ENCODE measurements at regions not wholly inside any gene's neighbourhood (a gene's known extent, or its start where the extent isn't known, plus 50 kb on each side); places are given as distances from the start of the nearest gene placed in this dataset.

DNA sequence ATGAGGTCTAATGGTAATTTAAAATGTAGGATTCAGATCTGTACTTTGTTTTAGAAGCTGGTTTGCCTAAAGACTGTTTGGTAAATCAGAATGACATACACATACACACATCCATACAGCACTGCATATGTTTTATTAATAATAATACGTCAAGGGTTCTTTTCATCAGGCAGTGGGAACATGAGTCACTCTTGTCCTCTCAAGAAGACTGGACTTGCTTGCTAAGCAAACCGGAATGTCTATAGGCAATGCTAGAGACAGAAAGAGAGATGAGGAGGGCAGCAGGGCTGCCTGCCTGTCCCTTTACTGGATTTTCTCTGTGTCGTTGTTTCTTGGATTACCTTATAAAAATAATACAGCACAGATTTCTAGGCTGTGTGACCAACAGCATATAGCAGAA is 119.1 kb upstream of the GALNT2 start:
- CTCF ChIA-PET = interaction anchor here (0.7 kb wide), 1 partner anchor 44 kb away, joined by 3 read pairs; no protein-coding TSS in a partner anchor
- Histone ChIP-seq H3K9ac (no peak overlapping the region), H3K27ac (ENCODE audit: low read depth in 2 of 2, low read length in 1 of 2) (no peak overlapping the region), H3K9me2 (no peaks in the 10 kb centered on the region), H3K79me2 (ENCODE audit: insufficient read depth) (no peaks in the 10 kb centered on the region), H3K4me3 (ENCODE audit: low read depth in 2 of 2, low read length in 1 of 2) (no peak overlapping the region), H2AFZ (ENCODE audit: low read depth) (no peak overlapping the region), H3K4me2 (no peak overlapping the region), H3K9me3 (no peaks in the 10 kb centered on the region), H3F3A (replicated peaks; ENCODE audit: insufficient read depth) (no peaks in the 10 kb centered on the region), H3K27me3 (ENCODE audit: insufficient read depth) (no peaks in the 10 kb centered on the region), H3K4me1 (ENCODE audit: control insufficient read depth in 1 of 2, insufficient read depth in 2 of 2, low read depth in 1 of 2, low read length in 1 of 2) (peaks cover 0 to 23% of the 10 kb centered on the region in 2 experiments; a peak in 1 of 4 replicates), H3K36me3 (replicated peaks in 1 of 2; ENCODE audit: control insufficient read depth in 1 of 2, insufficient read depth in 2 of 2, low read length in 1 of 2) (no peaks in the 10 kb centered on the region), H4K20me1 (ENCODE audit: insufficient read depth) (no peaks in the 10 kb centered on the region)
- WGBS (ENCODE audit: low lambda C conversion rate) = 27% methylated on average over 3 of the region's 3 CpGs
- POLR2A ChIA-PET = no interaction called here
- TF ChIP-seq YY1 (IDR thresholded peaks at IDR 0.05; ENCODE audit: low read depth) (no peak), SIN3A (IDR thresholded peaks at IDR 0.05; ENCODE audit: borderline replicate concordance, low read depth, low read length) (no peak), RFX5 (IDR thresholded peaks at IDR 0.05; ENCODE audit: low read length) (no peak), EZH2phosphoT487 (IDR thresholded peaks at IDR 0.05; ENCODE audit: borderline replicate concordance, low read depth) (no peak), ELF1 (IDR thresholded peaks at IDR 0.05) (no peak), GATA2 (CRISPR knock-in tag; IDR thresholded peaks at IDR 0.05) (no peak), MAX (IDR thresholded peaks at IDR 0.05; ENCODE audit: low read depth) (no peak), SMC3 (IDR thresholded peaks at IDR 0.05; ENCODE audit: low read depth, low read length) (no peak), CTCF (IDR thresholded peaks at IDR 0.05) (no peak), MEF2A (IDR thresholded peaks at IDR 0.05; ENCODE audit: borderline replicate concordance, low read depth) (no peak), JUND (IDR thresholded peaks at IDR 0.05) (no peak), RAD21 (IDR thresholded peaks at IDR 0.05; ENCODE audit: low read length) (no peak), GABPA (IDR thresholded peaks at IDR 0.05; ENCODE audit: low read depth) (no peak), EP300 (IDR thresholded peaks at IDR 0.05; ENCODE audit: borderline replicate concordance in 1 of 2, low read depth in 1 of 2, low read length in 1 of 2) (no peak)
- TF ChIP-seq, protein P1, sequence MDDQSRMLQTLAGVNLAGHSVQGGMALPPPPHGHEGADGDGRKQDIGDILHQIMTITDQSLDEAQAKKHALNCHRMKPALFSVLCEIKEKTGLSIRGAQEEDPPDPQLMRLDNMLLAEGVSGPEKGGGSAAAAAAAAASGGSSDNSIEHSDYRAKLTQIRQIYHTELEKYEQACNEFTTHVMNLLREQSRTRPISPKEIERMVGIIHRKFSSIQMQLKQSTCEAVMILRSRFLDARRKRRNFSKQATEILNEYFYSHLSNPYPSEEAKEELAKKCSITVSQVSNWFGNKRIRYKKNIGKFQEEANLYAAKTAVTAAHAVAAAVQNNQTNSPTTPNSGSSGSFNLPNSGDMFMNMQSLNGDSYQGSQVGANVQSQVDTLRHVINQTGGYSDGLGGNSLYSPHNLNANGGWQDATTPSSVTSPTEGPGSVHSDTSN (IDR thresholded peaks at IDR 0.05) = no peak
- TF ChIP-seq, protein P2, sequence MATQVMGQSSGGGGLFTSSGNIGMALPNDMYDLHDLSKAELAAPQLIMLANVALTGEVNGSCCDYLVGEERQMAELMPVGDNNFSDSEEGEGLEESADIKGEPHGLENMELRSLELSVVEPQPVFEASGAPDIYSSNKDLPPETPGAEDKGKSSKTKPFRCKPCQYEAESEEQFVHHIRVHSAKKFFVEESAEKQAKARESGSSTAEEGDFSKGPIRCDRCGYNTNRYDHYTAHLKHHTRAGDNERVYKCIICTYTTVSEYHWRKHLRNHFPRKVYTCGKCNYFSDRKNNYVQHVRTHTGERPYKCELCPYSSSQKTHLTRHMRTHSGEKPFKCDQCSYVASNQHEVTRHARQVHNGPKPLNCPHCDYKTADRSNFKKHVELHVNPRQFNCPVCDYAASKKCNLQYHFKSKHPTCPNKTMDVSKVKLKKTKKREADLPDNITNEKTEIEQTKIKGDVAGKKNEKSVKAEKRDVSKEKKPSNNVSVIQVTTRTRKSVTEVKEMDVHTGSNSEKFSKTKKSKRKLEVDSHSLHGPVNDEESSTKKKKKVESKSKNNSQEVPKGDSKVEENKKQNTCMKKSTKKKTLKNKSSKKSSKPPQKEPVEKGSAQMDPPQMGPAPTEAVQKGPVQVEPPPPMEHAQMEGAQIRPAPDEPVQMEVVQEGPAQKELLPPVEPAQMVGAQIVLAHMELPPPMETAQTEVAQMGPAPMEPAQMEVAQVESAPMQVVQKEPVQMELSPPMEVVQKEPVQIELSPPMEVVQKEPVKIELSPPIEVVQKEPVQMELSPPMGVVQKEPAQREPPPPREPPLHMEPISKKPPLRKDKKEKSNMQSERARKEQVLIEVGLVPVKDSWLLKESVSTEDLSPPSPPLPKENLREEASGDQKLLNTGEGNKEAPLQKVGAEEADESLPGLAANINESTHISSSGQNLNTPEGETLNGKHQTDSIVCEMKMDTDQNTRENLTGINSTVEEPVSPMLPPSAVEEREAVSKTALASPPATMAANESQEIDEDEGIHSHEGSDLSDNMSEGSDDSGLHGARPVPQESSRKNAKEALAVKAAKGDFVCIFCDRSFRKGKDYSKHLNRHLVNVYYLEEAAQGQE (IDR thresholded peaks at IDR 0.05; ENCODE audit: low read depth, low read length) = no peak
- DNase-seq = no peak

Measured in SK-N-SH (cell line).